ENCODE measurements at regions not wholly inside any gene's neighbourhood (a gene's known extent, or its start where the extent isn't known, plus 50 kb on each side); places are given as distances from the start of the nearest gene placed in this dataset.

DNA sequence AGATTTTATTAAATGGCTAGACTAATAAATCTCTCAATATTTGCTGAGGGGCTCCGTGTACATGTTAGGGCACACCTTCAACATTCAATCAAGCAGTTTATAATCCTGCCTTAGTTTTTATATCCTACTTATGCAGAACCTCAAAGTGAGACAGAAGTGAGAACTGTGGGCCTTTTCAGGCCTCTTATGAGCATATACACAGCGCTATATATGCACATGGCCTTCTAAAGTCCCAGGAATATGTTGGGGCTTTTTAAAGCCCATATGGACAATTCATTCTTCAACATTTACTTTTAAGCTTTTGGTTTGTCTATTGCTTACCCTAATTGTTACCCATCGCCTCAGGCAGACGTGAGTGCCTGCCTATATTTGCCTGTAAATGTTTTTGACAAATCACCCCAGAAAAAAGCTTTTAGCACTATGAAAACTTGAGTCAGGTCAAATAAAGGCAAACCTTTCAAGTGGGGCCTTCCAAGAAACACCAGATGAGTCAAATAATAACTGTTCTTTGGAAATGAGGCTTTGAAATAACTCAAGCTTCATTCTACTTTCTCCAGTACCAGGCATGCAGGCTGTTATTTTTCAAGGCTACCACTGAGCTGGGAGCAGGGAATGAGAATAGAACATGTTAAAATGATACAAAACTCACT lies 58.2 kb downstream of the ESM1 start:
- DNase-seq (ENCODE audit: low read depth in 1 of 2, low spot score in 1 of 2): no peak

DNA sequence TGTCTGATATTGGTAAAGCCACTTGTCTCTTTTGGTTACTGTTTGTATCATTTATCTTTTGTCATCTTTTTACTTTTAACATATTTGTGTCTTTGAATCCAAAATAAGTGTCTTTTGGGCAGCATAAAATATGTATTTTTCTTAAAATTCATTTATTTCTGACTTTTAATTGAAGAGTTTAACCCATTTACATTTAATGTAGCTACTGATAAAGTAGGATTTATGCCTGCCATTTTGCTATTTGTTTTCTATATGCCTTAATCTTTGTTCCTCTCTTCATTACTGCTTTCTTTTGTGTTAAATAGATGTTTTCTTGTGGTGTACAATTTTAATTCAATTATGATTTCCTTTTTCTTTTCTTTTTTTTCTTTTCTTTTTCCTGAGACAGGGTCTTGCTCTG lies 60.9 kb downstream of the ESM1 start:
- no peak for DNase-seq (ENCODE audit: low read depth in 1 of 2, low spot score in 1 of 2)

DNA sequence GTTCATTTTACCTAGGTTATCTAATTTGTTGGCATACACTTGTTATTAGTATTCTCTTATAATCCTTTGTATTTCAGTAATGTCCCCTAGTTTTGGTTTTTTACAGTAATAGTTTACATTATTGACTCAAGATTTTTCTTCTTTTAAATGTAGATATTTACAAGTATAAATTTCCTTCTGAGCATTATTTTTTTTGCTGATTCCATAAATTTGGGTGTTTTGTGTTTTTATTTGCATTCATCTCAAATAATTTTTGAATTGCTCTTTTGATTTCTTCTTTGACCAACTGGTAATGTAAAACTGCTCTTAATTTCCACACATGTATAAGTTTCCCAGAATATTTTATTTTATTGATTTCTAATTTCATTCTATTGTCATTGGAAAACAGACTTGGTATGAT lies 68.1 kb downstream of the ESM1 start:
- DNase-seq (ENCODE audit: low read depth in 1 of 2, low spot score in 1 of 2): no peak

DNA sequence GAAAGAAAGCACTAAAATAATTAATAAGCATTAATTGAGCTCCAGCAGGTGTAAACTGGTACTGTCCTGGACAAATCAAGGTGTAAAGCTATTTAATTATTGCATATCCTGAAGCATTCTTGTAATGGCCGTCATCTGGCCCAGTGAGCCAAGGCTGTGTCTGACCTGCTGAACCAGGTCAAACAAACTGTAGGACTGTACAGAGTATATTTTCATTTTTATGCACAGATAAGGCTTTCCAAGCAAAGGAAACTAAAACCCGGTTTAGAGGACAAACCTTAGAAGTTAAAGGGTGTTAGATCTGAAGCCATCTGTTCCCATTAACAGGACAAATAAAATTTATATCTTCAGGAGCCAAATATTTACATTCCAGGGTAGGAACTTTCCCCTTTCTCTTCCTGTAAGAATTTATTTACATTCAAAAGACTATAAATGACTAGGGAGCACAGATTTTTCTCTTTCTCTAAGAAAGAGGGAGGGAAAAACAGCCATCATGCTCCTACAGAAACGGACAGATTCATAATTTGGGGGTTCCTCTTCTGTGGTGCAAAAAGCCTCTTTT lies 69.8 kb downstream of the ESM1 start:
- DNase-seq (ENCODE audit: low read depth in 1 of 2, low spot score in 1 of 2): no peak

DNA sequence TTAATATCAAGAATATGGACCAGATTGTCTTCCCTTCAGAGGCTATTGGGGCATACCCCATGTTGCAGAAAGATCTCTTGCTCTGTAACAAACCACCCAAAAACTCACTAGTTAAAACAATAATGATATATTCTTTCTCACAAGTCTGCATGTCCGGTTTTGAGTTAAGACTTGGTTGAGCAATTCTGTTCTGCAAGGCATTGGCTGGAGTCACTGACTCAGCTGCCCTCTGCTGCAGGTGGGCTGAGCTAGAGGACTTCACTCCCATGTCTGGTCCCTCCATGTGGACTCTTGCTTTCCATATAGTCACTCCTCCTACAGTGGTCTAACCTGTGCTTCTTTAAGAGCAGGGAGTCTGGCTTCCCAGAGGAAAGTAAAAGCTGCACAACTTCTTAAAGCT lies 73.4 kb downstream of the ESM1 start:
- DNase-seq (ENCODE audit: low read depth in 1 of 2, low spot score in 1 of 2): no peak

DNA sequence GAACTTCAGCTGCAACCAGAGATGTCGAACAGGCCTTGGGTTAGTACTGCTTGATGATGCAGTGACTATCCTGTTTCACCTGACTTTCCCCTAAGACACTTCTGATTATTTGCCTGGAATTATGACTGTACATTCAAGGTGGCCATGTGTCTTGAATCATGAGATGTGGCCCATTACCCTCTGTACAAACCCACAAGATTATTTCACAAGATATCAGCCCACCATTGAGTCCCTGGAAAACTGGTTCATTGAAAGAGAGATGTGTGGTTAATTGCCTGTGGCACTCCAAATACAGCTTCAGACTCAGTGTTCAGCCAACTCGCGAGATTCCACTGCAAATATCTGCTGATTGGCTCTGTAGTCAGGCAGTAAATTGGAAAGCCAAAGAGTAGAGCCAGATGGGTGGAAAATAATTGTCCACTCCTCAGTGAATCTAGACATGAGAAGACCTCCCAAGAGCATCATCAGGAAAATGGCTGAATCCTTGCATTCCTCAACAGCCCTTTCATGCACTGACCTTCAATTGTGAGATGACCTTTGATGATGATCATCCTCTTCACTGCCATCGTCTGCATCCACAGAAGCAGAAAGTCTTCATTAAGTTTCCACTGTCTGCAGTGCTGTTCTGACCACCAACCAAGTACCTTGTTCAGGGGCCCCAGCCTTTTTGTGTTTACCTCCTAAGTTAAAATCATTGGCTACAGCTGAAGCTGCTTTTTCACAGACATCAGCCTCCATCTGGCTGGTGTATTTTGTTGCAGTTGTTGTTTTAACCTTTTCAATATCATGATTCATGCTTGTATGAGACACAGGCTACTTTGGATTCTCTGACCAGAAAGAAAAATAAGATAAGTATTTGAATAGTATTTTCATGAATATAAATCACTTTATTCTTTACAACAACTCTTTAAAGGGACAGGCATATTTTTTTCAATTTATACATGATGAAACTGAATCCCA lies 75.2 kb downstream of the ESM1 start:
- no peak for DNase-seq (ENCODE audit: low read depth in 1 of 2, low spot score in 1 of 2)

DNA sequence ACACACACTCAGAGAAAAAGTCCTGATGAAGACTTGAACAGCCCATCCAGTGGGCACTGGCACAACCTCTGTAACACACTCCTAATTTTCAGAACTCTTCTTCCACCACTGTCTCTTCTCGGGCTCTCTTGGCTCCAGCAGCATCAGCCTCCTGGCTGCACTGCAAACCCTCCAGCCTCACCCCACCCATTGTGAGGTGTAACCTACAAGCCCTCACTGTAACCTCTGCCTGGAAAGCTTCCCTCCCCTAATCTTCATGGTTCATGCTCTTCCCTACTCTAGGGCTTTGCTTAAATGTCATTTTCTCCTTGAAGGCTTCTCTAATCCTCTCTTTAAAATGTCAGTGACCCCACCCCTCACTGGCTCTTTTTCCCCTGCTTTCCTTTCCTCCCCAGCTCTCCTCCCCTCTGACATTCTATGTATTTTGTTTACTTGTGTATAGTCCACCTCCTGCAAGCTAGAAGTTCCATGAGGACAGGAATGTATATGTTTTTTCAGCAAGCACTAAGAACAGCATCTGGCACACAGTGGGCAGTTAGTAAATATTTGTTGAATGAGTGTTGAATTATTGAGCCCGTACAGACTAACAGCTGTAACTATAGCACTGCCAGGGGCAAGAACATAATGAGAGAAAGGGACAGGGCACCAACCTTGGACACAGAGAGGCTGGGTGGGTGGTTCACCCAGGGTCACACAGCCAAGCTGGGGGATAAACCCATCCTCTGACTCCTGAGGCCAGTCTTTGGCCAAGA lies 76.4 kb downstream of the ESM1 start:
- DNase-seq (ENCODE audit: low read depth in 1 of 2, low spot score in 1 of 2): no peak

DNA sequence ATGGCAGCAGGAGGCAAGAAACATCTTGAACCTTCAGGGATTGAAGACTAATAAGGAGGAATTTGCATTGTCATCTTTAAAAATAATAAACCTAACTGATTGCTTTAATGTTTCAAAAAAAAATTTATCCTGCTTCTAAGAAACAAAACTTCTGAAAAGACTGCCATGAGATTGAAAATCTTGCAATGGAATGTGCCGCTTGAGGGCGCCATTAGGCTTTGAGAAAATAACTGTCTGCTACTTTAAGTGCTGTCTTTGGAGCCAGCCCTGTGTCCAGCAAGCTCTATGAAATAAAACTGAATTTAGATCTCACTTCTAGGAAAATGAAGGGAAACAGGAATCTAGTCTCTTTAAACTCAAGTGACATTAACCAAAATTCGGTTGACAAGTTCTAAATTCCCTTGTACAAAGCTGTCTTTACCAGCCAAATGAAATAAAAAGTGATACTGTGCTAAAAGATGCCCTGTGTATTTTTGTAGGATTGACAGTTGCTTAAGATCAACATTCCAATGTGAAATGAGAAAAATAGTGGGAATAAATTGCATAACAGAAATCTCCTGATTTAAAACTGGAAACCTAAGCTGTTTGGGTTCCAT lies 79.4 kb downstream of the ESM1 start:
- DNase-seq (ENCODE audit: low read depth in 1 of 2, low spot score in 1 of 2): peak; percentile 41 to 49

DNA sequence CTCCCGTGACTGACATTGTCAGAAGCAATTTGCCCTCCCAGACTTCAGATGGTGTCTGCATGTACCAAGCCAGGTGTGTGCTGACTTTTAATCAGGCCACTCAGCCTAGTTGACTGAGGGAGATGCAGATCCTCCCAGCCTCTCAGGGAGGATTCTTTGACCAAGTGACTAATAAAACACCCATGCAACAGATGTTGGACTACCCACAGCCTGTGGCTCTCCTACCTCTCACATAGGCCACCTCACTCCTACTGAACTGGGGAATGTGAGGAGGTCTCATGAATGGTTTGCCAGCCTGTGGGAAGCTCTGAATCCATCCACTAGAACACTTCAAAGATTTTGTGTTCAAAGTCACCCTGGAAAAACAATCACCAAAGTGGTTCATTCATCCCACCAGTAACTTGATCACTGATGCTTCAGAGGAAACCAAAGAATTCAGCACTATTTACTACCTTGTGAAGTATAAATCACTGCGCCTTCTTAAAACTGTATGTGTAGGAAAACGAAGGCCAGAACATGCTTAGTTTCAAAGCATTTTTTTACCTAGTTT lies 80.1 kb downstream of the ESM1 start:
- no peak for DNase-seq (ENCODE audit: low read depth in 1 of 2, low spot score in 1 of 2)

DNA sequence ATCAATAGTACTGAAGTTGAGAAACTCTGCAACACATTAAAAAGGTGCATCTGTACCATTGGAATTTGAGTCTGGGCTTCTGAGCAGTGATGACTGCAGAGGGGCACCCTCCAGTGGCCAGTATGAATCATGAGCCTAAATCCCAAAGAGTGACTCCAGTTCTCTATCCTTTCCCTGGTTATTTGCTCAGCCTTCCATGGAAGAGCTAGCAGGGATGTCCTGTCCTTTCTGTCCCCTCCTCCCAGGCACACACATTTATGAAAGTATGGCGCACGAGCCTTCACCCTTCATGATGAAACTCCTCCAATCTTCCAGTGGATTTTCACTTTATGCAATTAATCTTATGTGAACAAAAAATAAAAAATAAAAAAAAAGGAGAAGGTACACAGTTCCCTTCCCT lies 81.0 kb downstream of the ESM1 start:
- no peak for DNase-seq (ENCODE audit: low read depth in 1 of 2, low spot score in 1 of 2)

DNA sequence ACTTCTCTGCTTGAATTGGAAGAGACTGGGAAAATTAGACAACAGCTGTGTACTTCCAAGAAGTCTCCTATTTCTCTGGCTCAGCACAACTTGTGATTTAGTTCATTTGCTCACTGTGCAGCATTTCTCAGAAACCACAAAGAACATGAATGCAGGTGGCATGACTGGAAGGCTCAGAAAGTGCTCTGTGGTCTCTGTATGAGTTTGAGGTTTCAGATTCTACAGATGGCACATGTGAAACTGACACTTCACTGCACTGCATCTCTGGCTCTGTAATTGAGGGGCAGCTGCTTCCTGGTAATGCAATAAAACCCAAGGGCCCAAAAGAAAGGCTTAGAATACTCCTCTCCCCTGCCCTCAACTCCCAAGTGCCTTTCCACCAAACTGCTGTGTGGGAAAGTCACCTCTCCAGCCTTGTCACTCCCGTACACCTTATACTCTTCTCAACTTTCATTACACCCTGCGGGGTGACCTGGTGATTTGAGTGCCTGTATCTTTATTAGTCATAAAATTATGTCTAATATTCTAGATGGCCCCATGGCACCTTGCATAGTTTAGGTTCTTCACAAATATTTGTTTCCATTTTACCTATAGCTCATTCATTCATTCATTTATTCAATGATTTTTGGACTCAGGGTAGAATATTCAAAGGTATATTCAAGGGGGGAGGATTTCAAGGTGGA lies 82.5 kb downstream of the ESM1 start:
- DNase-seq (ENCODE audit: low read depth in 1 of 2, low spot score in 1 of 2): peak in 1 of 2 donors; percentile 56

DNA sequence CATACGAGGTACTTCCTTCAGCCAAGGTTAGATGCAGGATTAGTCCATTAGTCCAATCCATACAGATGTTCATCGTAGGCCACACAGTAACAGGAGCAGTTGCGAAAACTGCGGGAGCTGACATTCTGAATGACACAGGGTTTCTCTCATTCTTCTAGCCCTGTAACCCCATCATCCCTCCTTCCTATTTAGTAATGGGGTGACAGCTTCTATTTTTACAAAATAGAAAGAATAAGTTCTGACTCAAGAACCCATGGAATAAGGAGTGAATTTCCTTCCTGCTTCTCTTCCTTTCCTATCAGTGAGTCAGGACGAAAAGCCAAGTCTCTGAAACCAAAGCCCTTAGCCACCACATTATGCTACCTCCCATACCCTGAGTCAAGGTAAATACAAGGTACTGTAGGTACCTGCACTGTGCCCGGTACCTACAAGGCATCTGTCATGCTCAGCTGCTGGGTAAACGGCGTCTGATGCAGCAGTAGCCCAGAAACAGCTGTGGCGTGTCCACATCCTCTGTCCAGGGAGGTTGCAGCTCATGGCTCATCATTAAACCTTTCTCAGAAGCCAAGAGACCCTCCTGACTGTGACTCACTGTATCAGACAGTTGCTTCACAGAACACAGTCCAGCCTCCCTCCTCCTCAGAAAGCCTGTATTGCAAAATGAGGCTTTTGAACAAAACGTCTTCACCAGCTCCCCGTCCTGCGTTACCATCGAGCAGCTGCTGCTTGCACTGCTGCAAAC lies 84.2 kb downstream of the ESM1 start:
- no peak for DNase-seq (ENCODE audit: low read depth in 1 of 2, low spot score in 1 of 2)

DNA sequence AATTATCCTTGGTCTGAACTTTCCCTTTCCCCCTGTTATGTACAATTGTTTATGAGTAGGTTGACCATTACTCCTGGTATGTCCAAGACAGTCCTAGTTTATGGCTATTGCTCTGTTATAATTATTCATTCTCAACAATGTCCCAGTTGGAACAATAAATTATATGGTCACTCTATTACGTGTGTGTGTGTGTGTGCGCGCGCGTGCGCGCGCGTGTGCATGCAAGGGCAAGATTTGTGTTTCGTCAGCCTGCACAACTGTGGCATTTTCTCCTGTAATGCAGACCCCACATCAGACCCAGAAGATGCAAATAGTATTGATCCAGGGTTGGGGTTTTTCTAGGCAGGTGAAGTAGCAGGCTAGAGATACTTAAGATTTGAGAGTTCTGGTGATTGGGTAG lies 88.4 kb downstream of the ESM1 start:
- no peak for DNase-seq (ENCODE audit: low read depth in 1 of 2, low spot score in 1 of 2)

DNA sequence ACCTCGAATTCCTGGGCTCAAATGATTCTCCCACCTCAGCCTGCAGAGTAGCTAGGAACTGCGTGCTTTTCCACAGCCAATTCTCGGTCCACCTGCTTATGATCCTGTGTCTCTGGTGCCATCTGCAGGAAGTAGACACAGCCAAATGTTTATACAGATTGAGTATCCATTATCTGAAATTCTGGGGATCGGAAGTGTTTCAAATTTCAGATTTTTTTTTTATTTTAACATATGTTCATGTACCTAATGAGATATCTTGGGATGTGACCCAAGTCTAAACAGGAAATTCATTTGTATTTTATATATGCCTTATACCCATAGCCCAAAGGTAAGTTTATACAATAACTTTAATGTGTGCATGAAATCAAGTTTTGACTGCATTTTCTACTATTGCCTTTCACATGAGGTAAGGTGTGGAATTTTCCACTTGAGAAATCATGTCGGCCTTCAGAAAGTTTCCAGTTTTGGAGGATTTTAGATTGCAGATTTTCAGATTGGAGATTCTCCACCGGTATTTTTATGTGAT lies 89.5 kb downstream of the ESM1 start:
- no peak for DNase-seq (ENCODE audit: low read depth in 1 of 2, low spot score in 1 of 2)

DNA sequence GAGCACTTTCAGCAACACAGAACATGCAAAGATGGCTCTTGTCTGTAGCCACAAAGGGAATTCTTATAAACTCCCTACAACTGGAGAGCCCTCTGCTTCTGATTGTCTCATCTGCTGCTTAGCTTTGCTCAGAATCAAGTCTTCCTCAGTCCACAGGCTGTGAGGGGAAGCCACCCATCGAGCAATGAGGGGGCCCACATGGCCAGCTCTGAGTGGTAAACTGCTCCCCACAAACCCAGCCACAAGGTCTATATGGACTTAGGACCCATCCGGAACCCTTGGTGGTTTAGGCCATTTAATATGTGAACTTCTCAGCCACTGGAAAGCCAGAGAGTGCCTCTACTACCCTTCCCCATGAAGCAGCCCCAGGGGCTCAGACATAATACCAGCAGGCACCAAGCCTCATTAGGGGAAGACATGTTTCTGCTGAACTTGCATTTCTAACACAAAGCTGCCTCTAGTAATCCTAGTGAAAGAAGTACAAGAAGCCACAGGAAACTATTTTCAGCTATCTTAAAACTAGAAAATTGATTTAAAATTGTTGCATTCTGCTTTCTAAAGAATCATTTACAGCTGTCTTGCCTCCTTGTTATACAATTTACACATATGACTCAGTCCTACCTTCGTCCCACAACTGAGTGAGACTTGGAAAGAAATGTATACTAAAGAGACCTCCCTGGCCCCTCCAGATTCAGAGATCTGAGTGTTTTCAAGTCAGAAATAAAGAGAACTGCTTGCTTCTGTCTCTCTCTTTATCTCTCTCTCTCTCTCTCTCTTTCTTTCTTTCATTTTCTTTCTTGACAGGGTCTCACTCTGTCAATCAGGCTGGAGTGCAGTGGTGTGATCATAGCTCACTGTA lies 90.2 kb downstream of the ESM1 start:
- DNase-seq (ENCODE audit: low read depth in 1 of 2, low spot score in 1 of 2): no peak

DNA sequence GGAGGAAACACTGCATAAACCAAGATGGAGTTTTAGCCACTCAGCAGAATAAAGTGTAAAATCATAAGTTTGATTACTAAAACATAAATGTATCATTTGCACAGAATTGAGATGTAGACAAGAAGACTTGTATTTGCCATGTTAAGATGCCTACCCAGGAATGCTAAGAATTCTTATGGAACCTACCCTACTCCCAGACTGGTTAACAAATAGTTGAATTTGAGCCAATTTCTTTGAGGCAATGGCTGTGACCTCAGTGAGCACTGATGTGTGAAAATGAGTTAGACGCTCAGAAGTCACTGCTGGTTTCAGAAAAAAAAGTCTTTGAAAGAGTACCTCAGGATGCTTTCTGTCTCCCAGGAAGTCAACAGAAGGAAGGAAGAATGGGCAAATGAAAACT lies 95.6 kb downstream of the ESM1 start:
- DNase-seq (ENCODE audit: low read depth in 1 of 2, low spot score in 1 of 2): no peak

DNA sequence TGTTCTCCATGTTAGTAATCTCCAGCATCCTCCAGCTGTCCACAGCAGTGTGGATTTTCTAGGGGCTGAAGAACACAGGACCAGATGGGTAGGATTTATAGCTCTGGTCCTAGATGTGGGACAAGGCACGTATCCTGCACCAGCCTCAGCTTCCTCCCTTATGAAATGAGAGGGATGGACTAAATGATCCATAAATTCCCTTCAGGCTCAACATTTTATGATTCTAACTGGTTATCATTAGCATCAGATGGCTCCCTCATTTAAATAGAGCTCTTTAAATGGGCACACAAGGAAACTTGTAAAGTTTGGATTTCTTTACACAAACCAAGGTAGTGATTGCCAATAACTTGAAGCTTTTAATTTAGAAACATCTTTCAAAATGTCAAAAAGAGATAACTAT lies 97.7 kb downstream of the ESM1 start:
- no peak for DNase-seq (ENCODE audit: low read depth in 1 of 2, low spot score in 1 of 2)

DNA sequence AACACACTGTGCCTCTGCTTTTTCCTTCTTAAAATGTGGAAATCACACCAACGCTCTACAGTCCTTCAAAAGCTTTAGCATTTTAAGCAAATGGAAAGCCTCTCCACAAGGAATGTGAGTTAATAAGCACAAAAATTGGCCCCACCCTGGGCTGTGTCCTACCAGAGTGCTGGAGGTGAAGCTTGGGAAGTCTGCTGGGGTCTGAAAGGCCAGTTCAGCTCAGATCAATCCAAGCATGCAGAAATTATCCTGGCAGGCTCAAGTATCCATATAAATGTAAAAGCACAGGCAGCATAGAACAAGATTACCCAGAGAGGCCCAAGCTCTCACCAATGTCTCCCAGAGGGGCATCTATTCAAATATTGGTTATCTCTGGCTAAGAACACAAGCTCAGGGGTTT lies 98.5 kb downstream of the ESM1 start:
- no peak for DNase-seq (ENCODE audit: low read depth in 1 of 2, low spot score in 1 of 2)

Measured in activated CD4-positive, alpha-beta T cell treated with anti-CD3 and anti-CD28 coated beads, Interleukin-2, amount 50 U/mL, for 24 hours (primary cell).